ENCODE measurements at regions not wholly inside any gene's neighbourhood (a gene's known extent, or its start where the extent isn't known, plus 50 kb on each side); places are given as distances from the start of the nearest gene placed in this dataset.

GRCh38 chr13:55366676-55367075, 1774.0 kb upstream of the PRR20A start:
- H3K9ac ChIP-seq (ENCODE audit: low read length) = no peak overlapping the region
- H3K4me1 ChIP-seq (ENCODE audit: insufficient read depth, low read length) = no peaks in the 10 kb centered on the region
- TF ChIP-seq EZH2phosphoT487 (IDR thresholded peaks at IDR 0.05; ENCODE audit: borderline replicate concordance, low read length) = no peak
- TF ChIP-seq EZH2 (IDR thresholded peaks at IDR 0.05; ENCODE audit: low read length, unreplicated experiment) = no peak
- no peak for TF ChIP-seq CTCF (conservative IDR thresholded peaks at IDR 0.05; ENCODE audit: low read depth, low read length)
- no peaks in the 10 kb centered on the region for H3K9me2 ChIP-seq (replicated peaks; ENCODE audit: low read length)
- ChIA-PET POLR2A (ENCODE audit: unreplicated experiment) (no interaction called here), CTCF (no interaction called here)
- H4K20me1 ChIP-seq (ENCODE audit: low read length) = no peaks in the 10 kb centered on the region
- H3K36me3 ChIP-seq (ENCODE audit: low read depth, low read length) = no peaks in the 10 kb centered on the region
- intact Hi-C loops (cut with micrococcal nuclease) = no loop called here
- H3K4me3 ChIP-seq (ENCODE audit: low read length) = no peak overlapping the region
- no peak overlapping the region for H3K27ac ChIP-seq (ENCODE audit: low read length)
- H3K27me3 ChIP-seq (ENCODE audit: low read length) = no peaks in the 10 kb centered on the region
- no TSS peak for BruUV-seq (replicated peaks)
- H3K9me3 ChIP-seq (ENCODE audit: low read length) = no peaks in the 10 kb centered on the region
- no peaks in the 10 kb centered on the region for H3K79me2 ChIP-seq (ENCODE audit: low read length)
- DNase-seq = no peak
- H2AFZ ChIP-seq (ENCODE audit: low read length) = no peak overlapping the region
- H3K4me2 ChIP-seq (ENCODE audit: low read length) = no peak overlapping the region
- H3F3A ChIP-seq (ENCODE audit: low read length, unreplicated experiment) = no peaks in the 10 kb centered on the region
- no peak for ATAC-seq

- Histone ChIP-seq H3K9ac (ENCODE audit: low read length) (no peak overlapping the region), H3K27ac (ENCODE audit: low read length) (no peak overlapping the region), H3K36me3 (ENCODE audit: low read depth, low read length) (no peaks in the 10 kb centered on the region), H3K4me1 (ENCODE audit: insufficient read depth, low read length) (no peaks in the 10 kb centered on the region), H2AFZ (ENCODE audit: low read length) (no peak overlapping the region), H3K4me2 (ENCODE audit: low read length) (no peak overlapping the region), H3K79me2 (ENCODE audit: low read length) (no peaks in the 10 kb centered on the region), H3K9me3 (ENCODE audit: low read length) (no peaks in the 10 kb centered on the region), H4K20me1 (ENCODE audit: low read length) (no peaks in the 10 kb centered on the region), H3K27me3 (ENCODE audit: low read length) (no peaks in the 10 kb centered on the region), H3K9me2 (replicated peaks; ENCODE audit: low read length) (no peaks in the 10 kb centered on the region), H3F3A (ENCODE audit: low read length, unreplicated experiment) (no peaks in the 10 kb centered on the region), H3K4me3 (ENCODE audit: low read length) (no peak overlapping the region)
- intact Hi-C loops (cut with micrococcal nuclease) = no loop called here
- no peak for DNase-seq
- TF ChIP-seq EZH2 (IDR thresholded peaks at IDR 0.05; ENCODE audit: low read length, unreplicated experiment) (no peak), CTCF (conservative IDR thresholded peaks at IDR 0.05; ENCODE audit: low read depth, low read length) (no peak), EZH2phosphoT487 (IDR thresholded peaks at IDR 0.05; ENCODE audit: borderline replicate concordance, low read length) (no peak)
- ChIA-PET CTCF (no interaction called here), POLR2A (ENCODE audit: unreplicated experiment) (no interaction called here)
- no TSS peak for BruUV-seq (replicated peaks)
- ATAC-seq = no peak
These were observed 1746.2 kb upstream of the PRR20A start for GRCh38 chr13:55394470-55394869.

GRCh38 chr13:55402870-55403269, 1737.8 kb upstream of the PRR20A start:
- H4K20me1 ChIP-seq (ENCODE audit: low read length) = no peaks in the 10 kb centered on the region
- H3K4me2 ChIP-seq (ENCODE audit: low read length) = no peak overlapping the region
- DNase-seq = no peak
- H3K9me2 ChIP-seq (replicated peaks; ENCODE audit: low read length) = no peaks in the 10 kb centered on the region
- H3K4me3 ChIP-seq (ENCODE audit: low read length) = no peak overlapping the region
- no peak overlapping the region for H2AFZ ChIP-seq (ENCODE audit: low read length)
- H3K9ac ChIP-seq (ENCODE audit: low read length) = no peak overlapping the region
- H3K27me3 ChIP-seq (ENCODE audit: low read length) = no peaks in the 10 kb centered on the region
- H3K79me2 ChIP-seq (ENCODE audit: low read length) = no peaks in the 10 kb centered on the region
- H3K9me3 ChIP-seq (ENCODE audit: low read length) = no peaks in the 10 kb centered on the region
- ChIA-PET CTCF (no interaction called here), POLR2A (ENCODE audit: unreplicated experiment) (no interaction called here)
- no peaks in the 10 kb centered on the region for H3F3A ChIP-seq (ENCODE audit: low read length, unreplicated experiment)
- H3K36me3 ChIP-seq (ENCODE audit: low read depth, low read length) = no peaks in the 10 kb centered on the region
- H3K4me1 ChIP-seq (ENCODE audit: insufficient read depth, low read length) = no peaks in the 10 kb centered on the region
- no TSS peak for BruUV-seq (replicated peaks)
- intact Hi-C loops (cut with micrococcal nuclease) = no loop called here
- ATAC-seq = no peak
- TF ChIP-seq CTCF (conservative IDR thresholded peaks at IDR 0.05; ENCODE audit: low read depth, low read length) (no peak), EZH2phosphoT487 (IDR thresholded peaks at IDR 0.05; ENCODE audit: borderline replicate concordance, low read length) (no peak), EZH2 (IDR thresholded peaks at IDR 0.05; ENCODE audit: low read length, unreplicated experiment) (no peak)
- H3K27ac ChIP-seq (ENCODE audit: low read length) = no peak overlapping the region

Data from PC-3 (cell line).